ENCODE measurements at regions not wholly inside any gene's neighbourhood (a gene's known extent, or its start where the extent isn't known, plus 50 kb on each side); places are given as distances from the start of the nearest gene placed in this dataset.
"Not testable (repeated sequence)": the region's sequence is repeated elsewhere in the genome, so short reads cannot be mapped to it uniquely, and the experiment has no call there.

- TF ChIP-seq, protein P1, sequence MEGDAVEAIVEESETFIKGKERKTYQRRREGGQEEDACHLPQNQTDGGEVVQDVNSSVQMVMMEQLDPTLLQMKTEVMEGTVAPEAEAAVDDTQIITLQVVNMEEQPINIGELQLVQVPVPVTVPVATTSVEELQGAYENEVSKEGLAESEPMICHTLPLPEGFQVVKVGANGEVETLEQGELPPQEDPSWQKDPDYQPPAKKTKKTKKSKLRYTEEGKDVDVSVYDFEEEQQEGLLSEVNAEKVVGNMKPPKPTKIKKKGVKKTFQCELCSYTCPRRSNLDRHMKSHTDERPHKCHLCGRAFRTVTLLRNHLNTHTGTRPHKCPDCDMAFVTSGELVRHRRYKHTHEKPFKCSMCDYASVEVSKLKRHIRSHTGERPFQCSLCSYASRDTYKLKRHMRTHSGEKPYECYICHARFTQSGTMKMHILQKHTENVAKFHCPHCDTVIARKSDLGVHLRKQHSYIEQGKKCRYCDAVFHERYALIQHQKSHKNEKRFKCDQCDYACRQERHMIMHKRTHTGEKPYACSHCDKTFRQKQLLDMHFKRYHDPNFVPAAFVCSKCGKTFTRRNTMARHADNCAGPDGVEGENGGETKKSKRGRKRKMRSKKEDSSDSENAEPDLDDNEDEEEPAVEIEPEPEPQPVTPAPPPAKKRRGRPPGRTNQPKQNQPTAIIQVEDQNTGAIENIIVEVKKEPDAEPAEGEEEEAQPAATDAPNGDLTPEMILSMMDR (IDR thresholded peaks at IDR 0.05): not testable (repeated sequence)
- not testable (repeated sequence) for TF ChIP-seq POLR2AphosphoS5, POLR2A, EP300 (IDR thresholded peaks at IDR 0.05)
Measured at GRCh38 chr9:85433956-85434355, 307.8 kb downstream of the AGTPBP1 start.
